IMR-90 (cell line): ENCODE measurements at regions not wholly inside any gene's neighbourhood (a gene's known extent, or its start where the extent isn't known, plus 50 kb on each side); places are given as distances from the start of the nearest gene placed in this dataset.

Experiments used
- ATAC-seq: fragments of 200-7000 bp; cut with Tn5 transposase; 2 replicates; pipeline ENCODE4 v1.9.1; 2020; ENCODE audit warnings: low read depth, mild to moderate bottlenecking, moderate library complexity
- BruUV-seq: library from RNA; stranded (reverse); fragments of 400-500 nt; replicated peaks from 2 replicates; lab custom pipeline; 2021; lab: Mats Ljungman, UMichigan
- CTCF ChIA-PET: fragments of 300-600 bp; formaldehyde crosslinking; extraction: SDS; loops from one replicate; lab custom pipeline; 2021; ENCODE audit warnings: antibody characterized with exemption; lab: Yijun Ruan, JAX
- POLR2A ChIA-PET: fragments of 300-600 bp; sonication (Branson Sonifier 250); formaldehyde crosslinking; loops from one replicate; lab custom pipeline; 2022; ENCODE audit warnings: antibody characterized with exemption; ENCODE audit not compliant: unreplicated experiment; lab: Charles Lee
- DNase-seq: peaks from one replicate; pipeline ENCODE4 v3.0.0; 2013
- H2AFZ ChIP-seq: replicated peaks from 2 replicates; pipeline ENCODE3; 2013; ENCODE audit warnings: low read length, mild to moderate bottlenecking; ENCODE audit not compliant: poor library complexity
- H2AK5ac ChIP-seq: 2 replicates; pipeline ENCODE4 v1.6.1; 2013; ENCODE audit warnings: low read depth, low read length, inconsistent platforms
- H2AK9ac ChIP-seq: replicated peaks from 2 replicates; pipeline ENCODE3; 2013; ENCODE audit warnings: mild to moderate bottlenecking, low read depth, low read length, moderate library complexity; ENCODE audit not compliant: poor library complexity
- H2BK120ac ChIP-seq: 2 replicates; pipeline ENCODE4 v1.6.1; 2013; ENCODE audit warnings: low read depth, low read length, inconsistent platforms
- H2BK15ac ChIP-seq: 3 replicates; pipeline ENCODE4 v1.6.1; 2013; ENCODE audit warnings: low read depth, low read length, inconsistent platforms
- H2BK20ac ChIP-seq: 2 replicates; pipeline ENCODE4 v1.6.1; 2013; ENCODE audit warnings: low read depth, mild to moderate bottlenecking, inconsistent platforms, low read length, moderate library complexity
- H2BK5ac ChIP-seq: 2 replicates; pipeline ENCODE4 v1.6.1; 2013; ENCODE audit warnings: mild to moderate bottlenecking, low read depth, low read length, inconsistent platforms; ENCODE audit not compliant: poor library complexity, severe bottlenecking
- H3K14ac ChIP-seq: replicated peaks from 2 replicates; pipeline ENCODE4 v1.6.1; 2013; ENCODE audit warnings: low read depth, low read length, inconsistent platforms
- H3K18ac ChIP-seq: 2 replicates; pipeline ENCODE4 v1.6.1; 2013; ENCODE audit warnings: low read depth, low read length, control low read depth
- H3K23ac ChIP-seq: 2 replicates; pipeline ENCODE4 v1.6.1; 2013; ENCODE audit warnings: low read depth, low read length, inconsistent platforms
- H3K27ac ChIP-seq: 2 replicates; pipeline ENCODE4 v1.5.1; 2013; ENCODE audit warnings: mild to moderate bottlenecking, control low read depth, low read length; ENCODE audit not compliant: insufficient read depth
- H3K27me3 ChIP-seq: 2 replicates; pipeline ENCODE4 v1.6.1; 2013; ENCODE audit warnings: low read length; ENCODE audit not compliant: control insufficient read depth, insufficient read depth
- H3K36me3 ChIP-seq: 2 replicates; pipeline ENCODE4 v1.6.1; 2013; ENCODE audit warnings: low read length, mixed read lengths; ENCODE audit not compliant: control insufficient read depth, insufficient read depth
- H3K4ac ChIP-seq: 2 replicates; pipeline ENCODE4 v1.6.1; 2013; ENCODE audit warnings: low read depth, low read length, inconsistent platforms
- H3K4me1 ChIP-seq: 2 replicates; pipeline ENCODE4 v1.6.1; 2013; ENCODE audit warnings: low read length, mixed read lengths; ENCODE audit not compliant: control insufficient read depth, insufficient read depth
- H3K4me2 ChIP-seq: 2 replicates; pipeline ENCODE4 v1.6.1; 2013; ENCODE audit warnings: low read depth, mild to moderate bottlenecking, control low read depth, low read length, moderate library complexity
- H3K4me3 ChIP-seq: 2 replicates; pipeline ENCODE4 v1.5.1; 2013; ENCODE audit warnings: low read depth, mild to moderate bottlenecking, control low read depth, low read length, moderate library complexity; ENCODE audit not compliant: insufficient read depth
- H3K56ac ChIP-seq: 2 replicates; pipeline ENCODE4 v1.6.1; 2013; ENCODE audit warnings: low read length, inconsistent platforms; ENCODE audit not compliant: insufficient read depth; ENCODE audit errors: extremely low read depth
- H3K79me1 ChIP-seq, 2 experiments: 2 replicates each; pipeline ENCODE4 v1.6.1; 2013; ENCODE audit warnings: low read length in 2 of 2, inconsistent platforms in 1 of 2, low read depth in 1 of 2
- H3K9ac ChIP-seq: 2 replicates; pipeline ENCODE4 v1.6.1; 2013; ENCODE audit warnings: low read depth, low read length, control low read depth
- H3K9me1 ChIP-seq: 2 replicates; pipeline ENCODE4 v1.6.1; 2013; ENCODE audit warnings: low read length, inconsistent platforms; ENCODE audit not compliant: insufficient read depth
- H3K9me3 ChIP-seq: 2 replicates; pipeline ENCODE4 v1.6.1; 2013; ENCODE audit warnings: low read length; ENCODE audit not compliant: control insufficient read depth, insufficient read depth
- H4K20me1 ChIP-seq: 2 replicates; pipeline ENCODE4 v1.6.1; 2013; ENCODE audit warnings: low read length, inconsistent platforms; ENCODE audit not compliant: insufficient read depth
- H4K5ac ChIP-seq: 2 replicates; pipeline ENCODE4 v1.6.1; 2013; ENCODE audit warnings: mild to moderate bottlenecking, low read depth, low read length, control low read depth
- H4K8ac ChIP-seq, 2 experiments: 2 replicates each; pipeline ENCODE4 v1.6.1; 2013; ENCODE audit warnings: low read depth in 2 of 2, low read length in 2 of 2, control low read depth in 1 of 2, inconsistent platforms in 1 of 2
- H4K91ac ChIP-seq: 2 replicates; pipeline ENCODE4 v1.6.1; 2013; ENCODE audit warnings: low read depth, low read length, inconsistent platforms; ENCODE audit not compliant: insufficient read depth
- BHLHE40 ChIP-seq: fragments of 150-350 bp; IDR thresholded peaks from 2 replicates; pipeline ENCODE4 v1.6.1; 2016; ENCODE audit warnings: mild to moderate bottlenecking, low read depth, low read length
- CEBPB ChIP-seq: IDR thresholded peaks from 2 replicates; pipeline ENCODE4 v1.6.1; 2012; ENCODE audit warnings: low read depth, low read length, improper control_type of control experiment
- CHD1 ChIP-seq: IDR thresholded peaks from 2 replicates; pipeline ENCODE4 v1.6.1; 2012; ENCODE audit warnings: low read depth, low read length, improper control_type of control experiment
- FOS ChIP-seq: fragments of 150-350 bp; IDR thresholded peaks from 2 replicates; pipeline ENCODE4 v1.6.1; 2016; ENCODE audit warnings: low read depth, low read length
- MAFK ChIP-seq: IDR thresholded peaks from 2 replicates; pipeline ENCODE4 v1.6.1; 2012; ENCODE audit warnings: low read depth, low read length, improper control_type of control experiment
- MAZ ChIP-seq: IDR thresholded peaks from 2 replicates; pipeline ENCODE4 v1.6.1; 2012; ENCODE audit warnings: low read depth, mild to moderate bottlenecking, low read length, improper control_type of control experiment, moderate library complexity, borderline replicate concordance
- MXI1 ChIP-seq: IDR thresholded peaks from 2 replicates; pipeline ENCODE4 v1.6.1; 2012; ENCODE audit warnings: low read depth, mild to moderate bottlenecking, low read length, moderate library complexity, borderline replicate concordance
- NFE2L2 ChIP-seq: fragments of 150-350 bp; IDR thresholded peaks from 2 replicates; pipeline ENCODE4 v1.6.1; 2016; ENCODE audit warnings: low read depth, mild to moderate bottlenecking, low read length
- POLR2A ChIP-seq: IDR thresholded peaks from 2 replicates; pipeline ENCODE4 v1.6.1; 2012; ENCODE audit warnings: mild to moderate bottlenecking, low read depth, low read length
- RAD21 ChIP-seq: IDR thresholded peaks from 2 replicates; pipeline ENCODE4 v1.6.1; 2012; ENCODE audit warnings: low read length, improper control_type of control experiment
- RCOR1 ChIP-seq: IDR thresholded peaks from 2 replicates; pipeline ENCODE4 v1.6.1; 2012; ENCODE audit warnings: mild to moderate bottlenecking, low read length, improper control_type of control experiment; ENCODE audit not compliant: insufficient replicate concordance
- SMC3 ChIP-seq: fragments of 150-350 bp; IDR thresholded peaks from 2 replicates; pipeline ENCODE4 v1.6.1; 2016; ENCODE audit warnings: low read depth, mild to moderate bottlenecking, antibody characterized with exemption, low read length, moderate library complexity
- WGBS, 2 experiments: methylation state at CpG; one replicate each; pipeline versions ENCODE4 v1.1.5 to v1.1.7; 2013; ENCODE audit warnings: missing lambda C conversion rate in 2 of 2; ENCODE audit not compliant: insufficient read length in 1 of 2; ENCODE audit errors: extremely low coverage in 2 of 2; 5-methylcytosine and 5-hydroxymethylcytosine counted together
- dilution Hi-C: fragments of 300-500 bp; cut with HindIII; formaldehyde crosslinking; loops from one replicate; pipeline ENCODE4 v1.14.3; 2018; ENCODE audit warnings: low sequenced_read_pairs; ENCODE audit not compliant: unreplicated experiment
- in situ Hi-C: fragments of 300-500 bp; cut with MboI; formaldehyde crosslinking; loops from 3 replicates; pipeline ENCODE4 v1.14.3; 2019; ENCODE audit warnings: low sequenced_read_pairs, inconsistent platforms, mixed read lengths
- intact Hi-C: fragments of 100-400 bp; cut with micrococcal nuclease; formaldehyde crosslinking; loops from 2 replicates; pipeline ENCODE4 v1.10.0; 2022
- TF ChIP-seq, protein P1 (sequence below): conservative IDR thresholded peaks from 2 replicates; pipeline ENCODE4 v1.5.1; 2012; ENCODE audit warnings: mild to moderate bottlenecking, low read depth, low read length, improper control_type of control experiment
- TF ChIP-seq, protein P2 (sequence below): fragments of 150-350 bp; IDR thresholded peaks from 2 replicates; pipeline ENCODE4 v1.6.1; 2017; ENCODE audit warnings: mild to moderate bottlenecking, antibody characterized with exemption, low read length, low read depth
- TF ChIP-seq, protein P3 (sequence below): fragments of 150-350 bp; IDR thresholded peaks from 2 replicates; pipeline ENCODE4 v1.6.1; 2016; ENCODE audit warnings: low read depth, mild to moderate bottlenecking, low read length, moderate library complexity, borderline replicate concordance

DNA sequence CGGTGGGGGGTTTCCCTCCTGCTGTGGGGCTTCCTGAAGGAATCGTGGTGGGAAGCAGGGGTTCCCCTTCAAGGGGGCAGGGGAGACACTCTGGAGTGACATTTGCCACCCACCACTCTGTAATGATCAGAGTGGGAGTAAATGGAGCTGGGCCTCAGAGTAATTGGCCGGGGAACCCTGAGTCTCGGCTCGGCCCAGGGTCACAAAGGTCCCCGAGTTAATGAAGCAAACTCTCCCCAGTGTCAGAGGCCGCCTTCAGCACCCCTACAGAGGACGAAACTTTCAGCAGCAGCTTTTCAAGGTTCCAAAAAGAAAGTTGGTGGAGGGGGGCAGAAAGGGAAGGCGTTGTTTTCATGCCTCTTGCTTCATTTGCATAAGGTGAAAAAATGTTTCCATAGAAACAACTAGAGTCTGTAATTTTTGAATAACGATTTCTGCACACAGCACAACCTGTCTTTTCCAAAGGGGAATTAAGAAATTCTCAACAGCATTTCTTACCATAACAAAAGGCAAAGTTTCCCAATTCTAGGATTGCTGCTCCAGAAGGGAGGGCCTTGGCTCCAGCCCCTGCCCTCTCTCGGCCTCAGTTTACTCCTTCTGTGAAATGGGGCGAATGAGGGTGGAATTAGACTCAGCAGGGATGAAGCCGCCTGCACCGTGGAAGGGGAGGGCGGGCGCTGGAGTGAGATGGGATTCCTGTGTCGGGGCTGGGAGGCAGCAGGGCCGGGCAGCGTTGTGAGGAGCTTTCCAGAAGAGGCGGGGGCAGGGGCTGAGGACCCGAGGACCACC, 67.0 kb upstream of the BEGAIN start:
- no peak overlapping the region for H4K8ac ChIP-seq
- no peak for ATAC-seq
- peaks cover 9% of the 10 kb centered on the region; the same call in 1 of the 2 replicates for H3K4me1 ChIP-seq
- H3K9me3 ChIP-seq: no peaks in the 10 kb centered on the region
- no peak overlapping the region for H3K4me2 ChIP-seq
- H4K91ac ChIP-seq: no peak overlapping the region
- no peak overlapping the region for H2BK120ac ChIP-seq
- BruUV-seq: no TSS peak
- 49% methylated on average over 5 of the region's 21 CpGs; no CpG with 5 or more reads in 1 of the 2 experiments for WGBS, 2 experiments
- H4K5ac ChIP-seq: no peak overlapping the region
- dilution Hi-C loops: no loop called here
- no peak overlapping the region for H3K56ac ChIP-seq
- H3K9me1 ChIP-seq: no peaks in the 10 kb centered on the region; the same call in 1 of the 2 replicates
- H3K36me3 ChIP-seq: no peaks in the 10 kb centered on the region
- no peak overlapping the region for H3K9ac ChIP-seq
- no peaks in the 10 kb centered on the region for H3K79me1 ChIP-seq
- H2BK20ac ChIP-seq: no peak overlapping the region
- H3K14ac ChIP-seq: no peak overlapping the region
- H4K20me1 ChIP-seq: no peaks in the 10 kb centered on the region
- intact Hi-C loops: no loop called here
- POLR2A ChIA-PET: no interaction called here
- H3K23ac ChIP-seq: no peak overlapping the region
- H3K27me3 ChIP-seq: peaks cover 25% of the 10 kb centered on the region
- H2AFZ ChIP-seq: no peak overlapping the region
- CTCF ChIA-PET: interaction anchor here (1.2 to 2.1 kb wide), 2 partner anchors 9 to 237 kb away, joined by 3 to 7 read pairs; no protein-coding TSS in a partner anchor
- H3K27ac ChIP-seq: no peak overlapping the region
- H2AK9ac ChIP-seq: no peak overlapping the region
- no peak overlapping the region for H2BK5ac ChIP-seq
- H3K18ac ChIP-seq: no peak overlapping the region
- no peak overlapping the region for H2AK5ac ChIP-seq
- H2BK15ac ChIP-seq: no peak overlapping the region
- H3K4ac ChIP-seq: no peak overlapping the region
- no peak for DNase-seq
- no peak overlapping the region for H3K4me3 ChIP-seq
- in situ Hi-C loops: no loop called here
- TF ChIP-seq FOS: no peak
- no peak for TF ChIP-seq CEBPB
- TF ChIP-seq MAZ: no peak
- TF ChIP-seq MXI1: no peak
- TF ChIP-seq, protein P1, sequence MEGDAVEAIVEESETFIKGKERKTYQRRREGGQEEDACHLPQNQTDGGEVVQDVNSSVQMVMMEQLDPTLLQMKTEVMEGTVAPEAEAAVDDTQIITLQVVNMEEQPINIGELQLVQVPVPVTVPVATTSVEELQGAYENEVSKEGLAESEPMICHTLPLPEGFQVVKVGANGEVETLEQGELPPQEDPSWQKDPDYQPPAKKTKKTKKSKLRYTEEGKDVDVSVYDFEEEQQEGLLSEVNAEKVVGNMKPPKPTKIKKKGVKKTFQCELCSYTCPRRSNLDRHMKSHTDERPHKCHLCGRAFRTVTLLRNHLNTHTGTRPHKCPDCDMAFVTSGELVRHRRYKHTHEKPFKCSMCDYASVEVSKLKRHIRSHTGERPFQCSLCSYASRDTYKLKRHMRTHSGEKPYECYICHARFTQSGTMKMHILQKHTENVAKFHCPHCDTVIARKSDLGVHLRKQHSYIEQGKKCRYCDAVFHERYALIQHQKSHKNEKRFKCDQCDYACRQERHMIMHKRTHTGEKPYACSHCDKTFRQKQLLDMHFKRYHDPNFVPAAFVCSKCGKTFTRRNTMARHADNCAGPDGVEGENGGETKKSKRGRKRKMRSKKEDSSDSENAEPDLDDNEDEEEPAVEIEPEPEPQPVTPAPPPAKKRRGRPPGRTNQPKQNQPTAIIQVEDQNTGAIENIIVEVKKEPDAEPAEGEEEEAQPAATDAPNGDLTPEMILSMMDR: no peak
- TF ChIP-seq RAD21: no peak
- TF ChIP-seq RCOR1: no peak
- no peak for TF ChIP-seq SMC3
- TF ChIP-seq, protein P2, sequence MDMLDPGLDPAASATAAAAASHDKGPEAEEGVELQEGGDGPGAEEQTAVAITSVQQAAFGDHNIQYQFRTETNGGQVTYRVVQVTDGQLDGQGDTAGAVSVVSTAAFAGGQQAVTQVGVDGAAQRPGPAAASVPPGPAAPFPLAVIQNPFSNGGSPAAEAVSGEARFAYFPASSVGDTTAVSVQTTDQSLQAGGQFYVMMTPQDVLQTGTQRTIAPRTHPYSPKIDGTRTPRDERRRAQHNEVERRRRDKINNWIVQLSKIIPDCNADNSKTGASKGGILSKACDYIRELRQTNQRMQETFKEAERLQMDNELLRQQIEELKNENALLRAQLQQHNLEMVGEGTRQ: no peak
- no peak for TF ChIP-seq MAFK
- TF ChIP-seq NFE2L2: no peak
- TF ChIP-seq, protein P3, sequence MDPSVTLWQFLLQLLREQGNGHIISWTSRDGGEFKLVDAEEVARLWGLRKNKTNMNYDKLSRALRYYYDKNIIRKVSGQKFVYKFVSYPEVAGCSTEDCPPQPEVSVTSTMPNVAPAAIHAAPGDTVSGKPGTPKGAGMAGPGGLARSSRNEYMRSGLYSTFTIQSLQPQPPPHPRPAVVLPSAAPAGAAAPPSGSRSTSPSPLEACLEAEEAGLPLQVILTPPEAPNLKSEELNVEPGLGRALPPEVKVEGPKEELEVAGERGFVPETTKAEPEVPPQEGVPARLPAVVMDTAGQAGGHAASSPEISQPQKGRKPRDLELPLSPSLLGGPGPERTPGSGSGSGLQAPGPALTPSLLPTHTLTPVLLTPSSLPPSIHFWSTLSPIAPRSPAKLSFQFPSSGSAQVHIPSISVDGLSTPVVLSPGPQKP: no peak
- no peak for TF ChIP-seq POLR2A
- no peak for TF ChIP-seq BHLHE40
- no peak for TF ChIP-seq CHD1
